ENCODE measurements at regions not wholly inside any gene's neighbourhood (a gene's known extent, or its start where the extent isn't known, plus 50 kb on each side); places are given as distances from the start of the nearest gene placed in this dataset.

GRCh38 chr4:120228086-120228485 lies 161.4 kb upstream of the MAD2L1 start:
- BruUV-seq (replicated peaks), result no TSS peak
- in situ Hi-C loops (cut with HindIII; ENCODE audit: low pct_unique_long_range_greater_than_20kb, low sequenced_read_pairs), result no loop called here
- CTCF ChIA-PET, result no interaction called here
- TF ChIP-seq TCF7L2 (IDR thresholded peaks at IDR 0.05; ENCODE audit: low read depth, low read length) (no peak), POLR2AphosphoS5 (IDR thresholded peaks at IDR 0.05; ENCODE audit: low read depth, low read length) (no peak), REST (IDR thresholded peaks at IDR 0.05; ENCODE audit: insufficient read depth in 1 of 2, low read depth in 2 of 2, low read length in 1 of 2) (no peak), SIN3A (IDR thresholded peaks at IDR 0.05; ENCODE audit: borderline replicate concordance, insufficient read depth, low read depth, low read length) (no peak)
- no peak overlapping the region for H3K27ac ChIP-seq (ENCODE audit: low read length)
- no peaks in the 10 kb centered on the region for H3K27me3 ChIP-seq (ENCODE audit: control insufficient read depth, insufficient read depth, low read length)
- H3K4me3 ChIP-seq (ENCODE audit: low read depth in 2 of 2, low read length in 2 of 2), result no peak overlapping the region
- no peaks in the 10 kb centered on the region for H3K9me3 ChIP-seq (ENCODE audit: control insufficient read depth, insufficient read depth, low read depth, low read length)
- DNase-seq (ENCODE audit: low read depth, low spot score) (no peak), ATAC-seq (no peak)
- no peaks in the 10 kb centered on the region for H3K36me3 ChIP-seq (ENCODE audit: control insufficient read depth, insufficient read depth, low read length)
- POLR2A ChIA-PET, result no interaction called here
- intact Hi-C loops (cut with micrococcal nuclease; ENCODE audit: unreplicated experiment), result no loop called here
- no peaks in the 10 kb centered on the region for H3K4me1 ChIP-seq (ENCODE audit: control insufficient read depth, insufficient read depth, low read length)

GRCh38 chr4:120227554-120227953 lies 160.9 kb upstream of the MAD2L1 start:
- CTCF ChIA-PET, result no interaction called here
- DNase-seq (ENCODE audit: low read depth, low spot score), result no peak
- no peak for TF ChIP-seq POLR2AphosphoS5 (IDR thresholded peaks at IDR 0.05; ENCODE audit: low read depth, low read length)
- no peak for TF ChIP-seq REST (IDR thresholded peaks at IDR 0.05; ENCODE audit: insufficient read depth in 1 of 2, low read depth in 2 of 2, low read length in 1 of 2)
- no peak for TF ChIP-seq CTCF (IDR thresholded peaks at IDR 0.05)
- no peak for TF ChIP-seq TCF7L2 (IDR thresholded peaks at IDR 0.05; ENCODE audit: low read depth, low read length)
- no peak for TF ChIP-seq SIN3A (IDR thresholded peaks at IDR 0.05; ENCODE audit: borderline replicate concordance, insufficient read depth, low read depth, low read length)
- Histone ChIP-seq H3K4me3 (ENCODE audit: low read depth in 2 of 2, low read length in 2 of 2) (no peak overlapping the region), H3K27ac (ENCODE audit: low read length) (no peak overlapping the region), H3K4me1 (ENCODE audit: control insufficient read depth, insufficient read depth, low read length) (no peaks in the 10 kb centered on the region), H3K9me3 (ENCODE audit: control insufficient read depth, insufficient read depth, low read depth, low read length) (no peaks in the 10 kb centered on the region), H3K36me3 (ENCODE audit: control insufficient read depth, insufficient read depth, low read length) (no peaks in the 10 kb centered on the region), H3K27me3 (ENCODE audit: control insufficient read depth, insufficient read depth, low read length) (no peaks in the 10 kb centered on the region)
- no TSS peak for BruUV-seq (replicated peaks)
- POLR2A ChIA-PET, result no interaction called here
- no peak for ATAC-seq
- intact Hi-C loops (cut with micrococcal nuclease; ENCODE audit: unreplicated experiment) (no loop called here), in situ Hi-C loops (cut with HindIII; ENCODE audit: low pct_unique_long_range_greater_than_20kb, low sequenced_read_pairs) (no loop called here)

Data from Panc1 (cell line).